Vagina (tissue), 2 donors: ENCODE measurements at regions not wholly inside any gene's neighbourhood (a gene's known extent, or its start where the extent isn't known, plus 50 kb on each side); places are given as distances from the start of the nearest gene placed in this dataset.

ENCODE experiments used
- POLR2AphosphoS5 ChIP-seq, 2 donors: sonication (generic); formaldehyde crosslinking; IDR thresholded peaks; one replicate each; pipeline ENCODE4 v1.9.0; 2017; ENCODE audit warnings: antibody characterized with exemption in 2 of 2, mild to moderate bottlenecking in 2 of 2, low read depth in 1 of 2; ENCODE audit not compliant: insufficient read depth in 1 of 2
- TF ChIP-seq, protein P1 (sequence below), 3 experiments: fragments of 450-650 bp in 2 of 3; fragments of 200-600 bp in 1 of 3; sonication (generic) in 1 of 3; IDR thresholded peaks; one replicate each; pipeline ENCODE4 v1.5.1; 2017 to 2019; ENCODE audit warnings: antibody characterized with exemption in 3 of 3, mild to moderate bottlenecking in 2 of 3, moderate library complexity in 2 of 3

- TF ChIP-seq POLR2AphosphoS5 (IDR thresholded peaks at IDR 0.05; ENCODE audit: insufficient read depth in 1 of 2, low read depth in 1 of 2): no peak
- TF ChIP-seq, protein P1, sequence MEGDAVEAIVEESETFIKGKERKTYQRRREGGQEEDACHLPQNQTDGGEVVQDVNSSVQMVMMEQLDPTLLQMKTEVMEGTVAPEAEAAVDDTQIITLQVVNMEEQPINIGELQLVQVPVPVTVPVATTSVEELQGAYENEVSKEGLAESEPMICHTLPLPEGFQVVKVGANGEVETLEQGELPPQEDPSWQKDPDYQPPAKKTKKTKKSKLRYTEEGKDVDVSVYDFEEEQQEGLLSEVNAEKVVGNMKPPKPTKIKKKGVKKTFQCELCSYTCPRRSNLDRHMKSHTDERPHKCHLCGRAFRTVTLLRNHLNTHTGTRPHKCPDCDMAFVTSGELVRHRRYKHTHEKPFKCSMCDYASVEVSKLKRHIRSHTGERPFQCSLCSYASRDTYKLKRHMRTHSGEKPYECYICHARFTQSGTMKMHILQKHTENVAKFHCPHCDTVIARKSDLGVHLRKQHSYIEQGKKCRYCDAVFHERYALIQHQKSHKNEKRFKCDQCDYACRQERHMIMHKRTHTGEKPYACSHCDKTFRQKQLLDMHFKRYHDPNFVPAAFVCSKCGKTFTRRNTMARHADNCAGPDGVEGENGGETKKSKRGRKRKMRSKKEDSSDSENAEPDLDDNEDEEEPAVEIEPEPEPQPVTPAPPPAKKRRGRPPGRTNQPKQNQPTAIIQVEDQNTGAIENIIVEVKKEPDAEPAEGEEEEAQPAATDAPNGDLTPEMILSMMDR (IDR thresholded peaks at IDR 0.05): peak in 1 of 3 experiments; percentile 6
These were observed 153.4 kb upstream of the KLF14 start for GRCh38 chr7:130887182-130887956.
